SK-N-SH treated with all-trans-retinoic acid at 6 μM for 48 hours (cell line): ENCODE measurements at regions not wholly inside any gene's neighbourhood (a gene's known extent, or its start where the extent isn't known, plus 50 kb on each side); places are given as distances from the start of the nearest gene placed in this dataset.

Experiments used
- CREB5 ChIP-seq: fragments of 250-450 bp; sonication (Bioruptor Pico); IDR thresholded peaks from 2 replicates; pipeline ENCODE4 v1.5.1; 2020; ENCODE audit warnings: low read depth, mild to moderate bottlenecking, moderate library complexity
- PATZ1 ChIP-seq: fragments of 250-450 bp; sonication (Bioruptor Pico); IDR thresholded peaks from 2 replicates; pipeline ENCODE4 v1.8.0; 2020; ENCODE audit warnings: mild to moderate bottlenecking, moderate library complexity, borderline replicate concordance
- PPARA ChIP-seq: fragments of 250-450 bp; sonication (Bioruptor Pico); IDR thresholded peaks from 2 replicates; pipeline ENCODE4 v1.5.0; 2020; ENCODE audit warnings: mild to moderate bottlenecking, borderline replicate concordance
- RARB ChIP-seq: fragments of 250-450 bp; sonication (Bioruptor Pico); IDR thresholded peaks from 2 replicates; pipeline ENCODE4 v1.8.0; 2021; ENCODE audit warnings: mild to moderate bottlenecking, moderate library complexity
- SNAI2 ChIP-seq: fragments of 250-450 bp; sonication (Bioruptor Pico); IDR thresholded peaks from 2 replicates; pipeline ENCODE4 v1.5.0; 2020; ENCODE audit warnings: mild to moderate bottlenecking, moderate library complexity
- ZFP3 ChIP-seq: fragments of 250-450 bp; sonication (Bioruptor Pico); IDR thresholded peaks from 2 replicates; pipeline ENCODE4 v1.5.0; 2020; ENCODE audit warnings: mild to moderate bottlenecking, moderate library complexity

- TF ChIP-seq CREB5 (no peak), RARB (CRISPR knock-in tag) (no peak), PPARA (no peak), ZFP3 (CRISPR knock-in tag) (no peak), PATZ1 (CRISPR knock-in tag) (no peak), SNAI2 (CRISPR knock-in tag) (no peak)
These were observed 853.8 kb upstream of the SLITRK6 start for GRCh38 chr13:86653009-86653408.
